H1 (cell line): ENCODE measurements at regions not wholly inside any gene's neighbourhood (a gene's known extent, or its start where the extent isn't known, plus 50 kb on each side); places are given as distances from the start of the nearest gene placed in this dataset.

Source experiments
- CTCF ChIA-PET: fragments of 300-600 bp; sonication (Branson Sonifier 250); formaldehyde crosslinking; loops from one replicate; lab custom pipeline; 2021; ENCODE audit not compliant: partially characterized antibody; lab: Charles Lee
- POLR2A ChIA-PET: fragments of 300-600 bp; sonication (Branson Sonifier 250); formaldehyde crosslinking; loops from one replicate; lab custom pipeline; 2021; ENCODE audit warnings: inconsistent platforms; ENCODE audit not compliant: partially characterized antibody; lab: Charles Lee
- DNase-seq, 2 experiments: peaks; one replicate each; pipeline versions ENCODE4 v3.0.0 to v3.0.0-alpha.2; 2010 to 2022; ENCODE audit warnings: low spot score in 2 of 2, low read depth in 1 of 2, mixed read lengths in 1 of 2
- FAIRE-seq: peaks from 2 replicates; lab custom pipeline; 2011; peaks lifted over from hg19 to GRCh38; lab: Jason Lieb, UNC
- H2AFZ ChIP-seq: 2 replicates; pipeline ENCODE4 v1.8.1; 2012; ENCODE audit warnings: low read length, inconsistent platforms
- H2AK5ac ChIP-seq: 2 replicates; pipeline ENCODE4 v1.6.1; 2013; ENCODE audit warnings: low read depth, low read length
- H2BK120ac ChIP-seq: replicated peaks from 2 replicates; pipeline ENCODE3; 2013; ENCODE audit warnings: low read depth, low read length, inconsistent platforms
- H2BK12ac ChIP-seq: 2 replicates; pipeline ENCODE4 v1.6.1; 2013; ENCODE audit warnings: low read depth, low read length
- H2BK15ac ChIP-seq: 2 replicates; pipeline ENCODE4 v1.6.1; 2013; ENCODE audit warnings: low read length
- H2BK20ac ChIP-seq: 2 replicates; pipeline ENCODE4 v1.6.1; 2013; ENCODE audit warnings: low read length
- H2BK5ac ChIP-seq: 2 replicates; pipeline ENCODE4 v1.6.1; 2013; ENCODE audit warnings: low read depth, low read length
- H3K14ac ChIP-seq: 2 replicates; pipeline ENCODE4 v1.6.1; 2013; ENCODE audit warnings: inconsistent platforms; ENCODE audit not compliant: insufficient read length
- H3K18ac ChIP-seq: 2 replicates; pipeline ENCODE4 v1.6.1; 2013; ENCODE audit warnings: low read length; ENCODE audit errors: extremely low read depth
- H3K23ac ChIP-seq: 2 replicates; pipeline ENCODE4 v1.6.1; 2013; ENCODE audit warnings: inconsistent platforms; ENCODE audit not compliant: insufficient read length
- H3K23me2 ChIP-seq: 2 replicates; pipeline ENCODE4 v1.6.1; 2013; ENCODE audit warnings: low read depth, low read length
- H3K27ac ChIP-seq: 2 replicates; pipeline ENCODE4 v1.6.1; 2011; ENCODE audit warnings: low read depth, low read length, inconsistent platforms
- H3K27me3 ChIP-seq, 4 experiments: replicated peaks in 1 of 4; 1 replicate in 1 of 4; 2 replicates in 3 of 4; pipeline versions ENCODE4 v1.6.1 to v1.8.1; 2011 to 2013; ENCODE audit warnings: low read length in 3 of 4, mild to moderate bottlenecking in 3 of 4, inconsistent platforms in 2 of 4, mixed read lengths in 2 of 4, moderate library complexity in 1 of 4; ENCODE audit not compliant: control insufficient read depth in 3 of 4, insufficient read depth in 3 of 4; ENCODE audit errors: extremely low read depth in 1 of 4
- H3K36me3 ChIP-seq, 4 experiments: 2 replicates each; pipeline versions ENCODE4 v1.6.1 to v1.8.1; 2011 to 2013; ENCODE audit warnings: mild to moderate bottlenecking in 4 of 4, low read length in 3 of 4, moderate library complexity in 2 of 4, control low read depth in 1 of 4, inconsistent platforms in 1 of 4; ENCODE audit not compliant: insufficient read depth in 4 of 4, control insufficient read depth in 2 of 4
- H3K4ac ChIP-seq: replicated peaks from 2 replicates; pipeline ENCODE3; 2013; ENCODE audit warnings: low read length, low read depth, mixed read lengths, inconsistent platforms; ENCODE audit not compliant: insufficient read length
- H3K4me1 ChIP-seq, 4 experiments: replicated peaks in 1 of 4; 1 replicate in 1 of 4; 2 replicates in 3 of 4; pipeline versions ENCODE4 v1.6.1 to v1.8.1; 2011 to 2013; ENCODE audit warnings: low read length in 3 of 4, inconsistent platforms in 2 of 4, mixed read lengths in 1 of 4; ENCODE audit not compliant: insufficient read depth in 4 of 4, control insufficient read depth in 3 of 4
- H3K4me2 ChIP-seq, 2 experiments: 2 replicates each; pipeline versions ENCODE4 v1.6.1 to v1.8.1; 2011 to 2013; ENCODE audit warnings: low read depth in 2 of 2, low read length in 2 of 2, control low read depth in 1 of 2, inconsistent platforms in 1 of 2, mild to moderate bottlenecking in 1 of 2; ENCODE audit not compliant: insufficient read depth in 1 of 2
- H3K4me3 ChIP-seq, 4 experiments: fragments of 200-600, 300-600 bp in 1 of 4; sonication (generic), shearing (Covaris generic), sonication (Bioruptor Twin) in 1 of 4; 2 replicates each; pipeline versions ENCODE4 v1.5.1 to v1.8.1; 2011 to 2016; ENCODE audit warnings: low read length in 4 of 4, low read depth in 3 of 4, control low read depth in 2 of 4, inconsistent platforms in 2 of 4, mild to moderate bottlenecking in 2 of 4, mixed read lengths in 1 of 4, moderate library complexity in 1 of 4; ENCODE audit not compliant: insufficient read depth in 2 of 4; ENCODE audit errors: extremely low read depth in 1 of 4
- H3K56ac ChIP-seq: replicated peaks from 2 replicates; pipeline ENCODE3; 2013; ENCODE audit warnings: low read depth, mild to moderate bottlenecking, mixed read lengths, low read length, inconsistent platforms; ENCODE audit not compliant: insufficient read length
- H3K79me1 ChIP-seq: 2 replicates; pipeline ENCODE4 v1.6.1; 2013; ENCODE audit warnings: low read depth, low read length, control low read depth
- H3K79me2 ChIP-seq, 2 experiments: 2 replicates each; pipeline versions ENCODE4 v1.6.1 to v1.8.1; 2012 to 2013; ENCODE audit warnings: low read length in 2 of 2, mild to moderate bottlenecking in 2 of 2, inconsistent platforms in 1 of 2; ENCODE audit not compliant: insufficient read depth in 2 of 2, control insufficient read depth in 1 of 2
- H3K9ac ChIP-seq, 4 experiments: replicated peaks in 1 of 4; 1 replicate in 1 of 4; 2 replicates in 3 of 4; pipeline versions ENCODE4 v1.6.1 to v1.8.1; 2011 to 2013; ENCODE audit warnings: low read depth in 3 of 4, low read length in 3 of 4, control low read depth in 2 of 4, mild to moderate bottlenecking in 2 of 4, moderate library complexity in 2 of 4, inconsistent platforms in 1 of 4; ENCODE audit errors: extremely low read depth in 1 of 4
- H3K9me3 ChIP-seq, 2 experiments: 2 replicates each; pipeline versions ENCODE4 v1.6.1 to v1.8.1; 2012 to 2013; ENCODE audit warnings: mild to moderate bottlenecking in 2 of 2, moderate library complexity in 2 of 2, control low read depth in 1 of 2, inconsistent platforms in 1 of 2, low read depth in 1 of 2, low read length in 1 of 2, mixed read lengths in 1 of 2; ENCODE audit not compliant: insufficient read depth in 2 of 2
- H4K20me1 ChIP-seq, 2 experiments: replicated peaks in 1 of 2; 2 replicates each; pipeline versions ENCODE3 to v1.8.1; 2011 to 2013; ENCODE audit warnings: inconsistent platforms in 2 of 2, low read length in 2 of 2, mild to moderate bottlenecking in 1 of 2; ENCODE audit not compliant: insufficient read depth in 2 of 2, control insufficient read depth in 1 of 2
- H4K5ac ChIP-seq: 2 replicates; pipeline ENCODE4 v1.6.1; 2013; ENCODE audit warnings: low read length, low read depth, mixed read lengths, inconsistent platforms; ENCODE audit not compliant: insufficient read length
- H4K8ac ChIP-seq: 2 replicates; pipeline ENCODE4 v1.8.0; 2013; ENCODE audit warnings: mild to moderate bottlenecking, moderate library complexity, low read length, inconsistent platforms; ENCODE audit not compliant: insufficient read depth; ENCODE audit errors: extremely low read depth
- H4K91ac ChIP-seq: replicated peaks from 2 replicates; pipeline ENCODE3; 2013; ENCODE audit warnings: low read length, mixed read lengths, inconsistent platforms; ENCODE audit not compliant: insufficient read length
- ATF2 ChIP-seq: IDR thresholded peaks from 2 replicates; pipeline ENCODE4 v1.6.1; 2012; ENCODE audit warnings: low read length, inconsistent platforms
- FOSL1 ChIP-seq: IDR thresholded peaks from 2 replicates; pipeline ENCODE4 v1.6.1; 2011; ENCODE audit warnings: mild to moderate bottlenecking, low read depth, low read length, moderate library complexity; ENCODE audit not compliant: insufficient read depth
- GABPA ChIP-seq: IDR thresholded peaks from 2 replicates; pipeline ENCODE4 v1.6.1; 2011; ENCODE audit warnings: mild to moderate bottlenecking, low read length, moderate library complexity, borderline replicate concordance; ENCODE audit not compliant: insufficient read depth
- JUND ChIP-seq: IDR thresholded peaks from 2 replicates; pipeline ENCODE4 v1.6.1; 2011; ENCODE audit warnings: mild to moderate bottlenecking, improper control_type of control experiment, low read length
- KDM1A ChIP-seq: fragments of 200-600, 300-600 bp; sonication (generic); IDR thresholded peaks from 2 replicates; pipeline ENCODE4 v1.7.1; 2016; ENCODE audit warnings: mild to moderate bottlenecking, low read length, borderline replicate concordance
- PHF8 ChIP-seq: fragments of 200-600 bp; sonication (generic); conservative IDR thresholded peaks from 2 replicates; pipeline ENCODE4 v1.7.1; 2012; ENCODE audit warnings: low read depth, mild to moderate bottlenecking, inconsistent platforms, low read length, moderate library complexity
- POLR2AphosphoS5 ChIP-seq: IDR thresholded peaks from 2 replicates; pipeline ENCODE4 v1.6.1; 2011; ENCODE audit warnings: low read depth, low read length
- TAF7 ChIP-seq: optimal IDR thresholded peaks from 2 replicates; pipeline ENCODE3; 2011; ENCODE audit warnings: low read depth, mild to moderate bottlenecking, inconsistent platforms, low read length, moderate library complexity, borderline replicate concordance
- USF2 ChIP-seq: IDR thresholded peaks from 2 replicates; pipeline ENCODE4 v1.6.1; 2011; ENCODE audit warnings: low read length, improper control_type of control experiment
- WGBS, 2 experiments: shearing (Covaris generic) in 1 of 2; methylation state at CpG; one replicate each; pipeline versions ENCODE4 v1.1.6 to v1.1.7; 2013 to 2015; ENCODE audit warnings: low lambda C conversion rate in 2 of 2, mixed read lengths in 2 of 2, inconsistent platforms in 1 of 2, low coverage in 1 of 2, missing lambda C conversion rate in 1 of 2; ENCODE audit not compliant: insufficient replicate concordance in 2 of 2, insufficient coverage in 1 of 2, insufficient read length in 1 of 2; ENCODE audit errors: extremely low coverage in 1 of 2, missing lambda C conversion rate in 1 of 2; 5-methylcytosine and 5-hydroxymethylcytosine counted together

DNA sequence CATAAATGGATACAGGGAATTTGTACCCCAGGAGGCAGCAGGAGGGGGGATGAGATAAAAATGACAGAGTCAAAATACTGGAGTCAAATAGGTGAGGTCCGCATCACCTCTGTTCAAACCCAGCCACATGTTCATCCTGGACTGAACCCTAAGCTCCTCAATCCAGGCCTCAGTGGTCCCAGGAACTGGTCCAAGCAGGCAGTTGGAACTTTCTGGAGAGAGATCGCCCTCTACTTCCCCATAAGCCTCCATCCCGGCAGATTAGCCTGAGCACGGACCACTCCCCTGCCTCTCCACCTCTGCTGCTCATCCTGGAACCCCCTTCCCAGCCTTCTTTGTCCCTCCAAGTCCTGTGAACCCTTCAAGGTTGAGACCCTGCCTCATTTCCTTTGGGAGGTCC lies 959.7 kb upstream of the ZNF722 start:
- Histone ChIP-seq H2BK12ac (no peak overlapping the region), H4K8ac (no peak overlapping the region), H3K9ac (no peak overlapping the region), H4K20me1 (no peaks in the 10 kb centered on the region), H3K4me2 (no peak overlapping the region), H2BK120ac (no peak overlapping the region), H3K27ac (no peak overlapping the region), H4K5ac (no peak overlapping the region), H3K27me3 (no peaks in the 10 kb centered on the region), H3K36me3 (no peaks in the 10 kb centered on the region), H4K91ac (no peak overlapping the region), H3K56ac (no peak overlapping the region), H2BK5ac (no peak overlapping the region), H2BK20ac (no peak overlapping the region), H2AFZ (no peak overlapping the region), H2BK15ac (no peak overlapping the region), H3K79me2 (no peaks in the 10 kb centered on the region), H2AK5ac (no peak overlapping the region), H3K4me1 (no peaks in the 10 kb centered on the region), H3K9me3 (peaks cover 69 to 95% of the 10 kb centered on the region in 2 experiments), H3K18ac (no peak overlapping the region), H3K14ac (no peak overlapping the region), H3K4ac (no peak overlapping the region), H3K23me2 (no peaks in the 10 kb centered on the region), H3K23ac (no peak overlapping the region), H3K4me3 (no peak overlapping the region), H3K79me1 (no peaks in the 10 kb centered on the region)
- no peak for DNase-seq
- no peak for TF ChIP-seq FOSL1
- no peak for TF ChIP-seq KDM1A
- TF ChIP-seq ATF2, result no peak
- TF ChIP-seq TAF7, result no peak
- no peak for TF ChIP-seq USF2
- no peak for TF ChIP-seq POLR2AphosphoS5
- no peak for TF ChIP-seq PHF8
- TF ChIP-seq GABPA, result no peak
- no peak for TF ChIP-seq JUND
- 89% methylated on average over 4 of the region's 4 CpGs; no CpG with 5 or more reads in 1 of the 2 experiments for WGBS, 2 experiments
- POLR2A ChIA-PET, result no interaction called here
- no peak for FAIRE-seq
- CTCF ChIA-PET, result no interaction called here
